ENCODE measurements at regions not wholly inside any gene's neighbourhood (a gene's known extent, or its start where the extent isn't known, plus 50 kb on each side); places are given as distances from the start of the nearest gene placed in this dataset.
"Not testable (repeated sequence)": the region's sequence is repeated elsewhere in the genome, so short reads cannot be mapped to it uniquely, and the experiment has no call there.

- peak; percentile 66 for TF ChIP-seq POLR2AphosphoS5 (IDR thresholded peaks at IDR 0.05; ENCODE audit: low read depth)
- TF ChIP-seq, protein P1, sequence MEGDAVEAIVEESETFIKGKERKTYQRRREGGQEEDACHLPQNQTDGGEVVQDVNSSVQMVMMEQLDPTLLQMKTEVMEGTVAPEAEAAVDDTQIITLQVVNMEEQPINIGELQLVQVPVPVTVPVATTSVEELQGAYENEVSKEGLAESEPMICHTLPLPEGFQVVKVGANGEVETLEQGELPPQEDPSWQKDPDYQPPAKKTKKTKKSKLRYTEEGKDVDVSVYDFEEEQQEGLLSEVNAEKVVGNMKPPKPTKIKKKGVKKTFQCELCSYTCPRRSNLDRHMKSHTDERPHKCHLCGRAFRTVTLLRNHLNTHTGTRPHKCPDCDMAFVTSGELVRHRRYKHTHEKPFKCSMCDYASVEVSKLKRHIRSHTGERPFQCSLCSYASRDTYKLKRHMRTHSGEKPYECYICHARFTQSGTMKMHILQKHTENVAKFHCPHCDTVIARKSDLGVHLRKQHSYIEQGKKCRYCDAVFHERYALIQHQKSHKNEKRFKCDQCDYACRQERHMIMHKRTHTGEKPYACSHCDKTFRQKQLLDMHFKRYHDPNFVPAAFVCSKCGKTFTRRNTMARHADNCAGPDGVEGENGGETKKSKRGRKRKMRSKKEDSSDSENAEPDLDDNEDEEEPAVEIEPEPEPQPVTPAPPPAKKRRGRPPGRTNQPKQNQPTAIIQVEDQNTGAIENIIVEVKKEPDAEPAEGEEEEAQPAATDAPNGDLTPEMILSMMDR (conservative IDR thresholded peaks at IDR 0.05; ENCODE audit: low read depth in 2 of 2), result not testable (repeated sequence)
- not testable (repeated sequence) for TF ChIP-seq EZH2phosphoT487 (IDR thresholded peaks at IDR 0.05; ENCODE audit: unreplicated experiment); EZH2 (IDR thresholded peaks at IDR 0.05; ENCODE audit: low read depth, unreplicated experiment); JUNB (IDR thresholded peaks at IDR 0.05; ENCODE audit: unreplicated experiment); ETS1 (IDR thresholded peaks at IDR 0.05); CREB1 (CRISPR knock-in tag; IDR thresholded peaks at IDR 0.05; ENCODE audit: low read depth); NANOG (IDR thresholded peaks at IDR 0.05; ENCODE audit: borderline replicate concordance); STAT1 (IDR thresholded peaks at IDR 0.05; ENCODE audit: unreplicated experiment); ZNF331 (CRISPR knock-in tag; IDR thresholded peaks at IDR 0.05; ENCODE audit: low read depth)
- TF ChIP-seq, protein P2, sequence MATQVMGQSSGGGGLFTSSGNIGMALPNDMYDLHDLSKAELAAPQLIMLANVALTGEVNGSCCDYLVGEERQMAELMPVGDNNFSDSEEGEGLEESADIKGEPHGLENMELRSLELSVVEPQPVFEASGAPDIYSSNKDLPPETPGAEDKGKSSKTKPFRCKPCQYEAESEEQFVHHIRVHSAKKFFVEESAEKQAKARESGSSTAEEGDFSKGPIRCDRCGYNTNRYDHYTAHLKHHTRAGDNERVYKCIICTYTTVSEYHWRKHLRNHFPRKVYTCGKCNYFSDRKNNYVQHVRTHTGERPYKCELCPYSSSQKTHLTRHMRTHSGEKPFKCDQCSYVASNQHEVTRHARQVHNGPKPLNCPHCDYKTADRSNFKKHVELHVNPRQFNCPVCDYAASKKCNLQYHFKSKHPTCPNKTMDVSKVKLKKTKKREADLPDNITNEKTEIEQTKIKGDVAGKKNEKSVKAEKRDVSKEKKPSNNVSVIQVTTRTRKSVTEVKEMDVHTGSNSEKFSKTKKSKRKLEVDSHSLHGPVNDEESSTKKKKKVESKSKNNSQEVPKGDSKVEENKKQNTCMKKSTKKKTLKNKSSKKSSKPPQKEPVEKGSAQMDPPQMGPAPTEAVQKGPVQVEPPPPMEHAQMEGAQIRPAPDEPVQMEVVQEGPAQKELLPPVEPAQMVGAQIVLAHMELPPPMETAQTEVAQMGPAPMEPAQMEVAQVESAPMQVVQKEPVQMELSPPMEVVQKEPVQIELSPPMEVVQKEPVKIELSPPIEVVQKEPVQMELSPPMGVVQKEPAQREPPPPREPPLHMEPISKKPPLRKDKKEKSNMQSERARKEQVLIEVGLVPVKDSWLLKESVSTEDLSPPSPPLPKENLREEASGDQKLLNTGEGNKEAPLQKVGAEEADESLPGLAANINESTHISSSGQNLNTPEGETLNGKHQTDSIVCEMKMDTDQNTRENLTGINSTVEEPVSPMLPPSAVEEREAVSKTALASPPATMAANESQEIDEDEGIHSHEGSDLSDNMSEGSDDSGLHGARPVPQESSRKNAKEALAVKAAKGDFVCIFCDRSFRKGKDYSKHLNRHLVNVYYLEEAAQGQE (IDR thresholded peaks at IDR 0.05; ENCODE audit: unreplicated experiment), result not testable (repeated sequence)
- TF ChIP-seq, protein P3, sequence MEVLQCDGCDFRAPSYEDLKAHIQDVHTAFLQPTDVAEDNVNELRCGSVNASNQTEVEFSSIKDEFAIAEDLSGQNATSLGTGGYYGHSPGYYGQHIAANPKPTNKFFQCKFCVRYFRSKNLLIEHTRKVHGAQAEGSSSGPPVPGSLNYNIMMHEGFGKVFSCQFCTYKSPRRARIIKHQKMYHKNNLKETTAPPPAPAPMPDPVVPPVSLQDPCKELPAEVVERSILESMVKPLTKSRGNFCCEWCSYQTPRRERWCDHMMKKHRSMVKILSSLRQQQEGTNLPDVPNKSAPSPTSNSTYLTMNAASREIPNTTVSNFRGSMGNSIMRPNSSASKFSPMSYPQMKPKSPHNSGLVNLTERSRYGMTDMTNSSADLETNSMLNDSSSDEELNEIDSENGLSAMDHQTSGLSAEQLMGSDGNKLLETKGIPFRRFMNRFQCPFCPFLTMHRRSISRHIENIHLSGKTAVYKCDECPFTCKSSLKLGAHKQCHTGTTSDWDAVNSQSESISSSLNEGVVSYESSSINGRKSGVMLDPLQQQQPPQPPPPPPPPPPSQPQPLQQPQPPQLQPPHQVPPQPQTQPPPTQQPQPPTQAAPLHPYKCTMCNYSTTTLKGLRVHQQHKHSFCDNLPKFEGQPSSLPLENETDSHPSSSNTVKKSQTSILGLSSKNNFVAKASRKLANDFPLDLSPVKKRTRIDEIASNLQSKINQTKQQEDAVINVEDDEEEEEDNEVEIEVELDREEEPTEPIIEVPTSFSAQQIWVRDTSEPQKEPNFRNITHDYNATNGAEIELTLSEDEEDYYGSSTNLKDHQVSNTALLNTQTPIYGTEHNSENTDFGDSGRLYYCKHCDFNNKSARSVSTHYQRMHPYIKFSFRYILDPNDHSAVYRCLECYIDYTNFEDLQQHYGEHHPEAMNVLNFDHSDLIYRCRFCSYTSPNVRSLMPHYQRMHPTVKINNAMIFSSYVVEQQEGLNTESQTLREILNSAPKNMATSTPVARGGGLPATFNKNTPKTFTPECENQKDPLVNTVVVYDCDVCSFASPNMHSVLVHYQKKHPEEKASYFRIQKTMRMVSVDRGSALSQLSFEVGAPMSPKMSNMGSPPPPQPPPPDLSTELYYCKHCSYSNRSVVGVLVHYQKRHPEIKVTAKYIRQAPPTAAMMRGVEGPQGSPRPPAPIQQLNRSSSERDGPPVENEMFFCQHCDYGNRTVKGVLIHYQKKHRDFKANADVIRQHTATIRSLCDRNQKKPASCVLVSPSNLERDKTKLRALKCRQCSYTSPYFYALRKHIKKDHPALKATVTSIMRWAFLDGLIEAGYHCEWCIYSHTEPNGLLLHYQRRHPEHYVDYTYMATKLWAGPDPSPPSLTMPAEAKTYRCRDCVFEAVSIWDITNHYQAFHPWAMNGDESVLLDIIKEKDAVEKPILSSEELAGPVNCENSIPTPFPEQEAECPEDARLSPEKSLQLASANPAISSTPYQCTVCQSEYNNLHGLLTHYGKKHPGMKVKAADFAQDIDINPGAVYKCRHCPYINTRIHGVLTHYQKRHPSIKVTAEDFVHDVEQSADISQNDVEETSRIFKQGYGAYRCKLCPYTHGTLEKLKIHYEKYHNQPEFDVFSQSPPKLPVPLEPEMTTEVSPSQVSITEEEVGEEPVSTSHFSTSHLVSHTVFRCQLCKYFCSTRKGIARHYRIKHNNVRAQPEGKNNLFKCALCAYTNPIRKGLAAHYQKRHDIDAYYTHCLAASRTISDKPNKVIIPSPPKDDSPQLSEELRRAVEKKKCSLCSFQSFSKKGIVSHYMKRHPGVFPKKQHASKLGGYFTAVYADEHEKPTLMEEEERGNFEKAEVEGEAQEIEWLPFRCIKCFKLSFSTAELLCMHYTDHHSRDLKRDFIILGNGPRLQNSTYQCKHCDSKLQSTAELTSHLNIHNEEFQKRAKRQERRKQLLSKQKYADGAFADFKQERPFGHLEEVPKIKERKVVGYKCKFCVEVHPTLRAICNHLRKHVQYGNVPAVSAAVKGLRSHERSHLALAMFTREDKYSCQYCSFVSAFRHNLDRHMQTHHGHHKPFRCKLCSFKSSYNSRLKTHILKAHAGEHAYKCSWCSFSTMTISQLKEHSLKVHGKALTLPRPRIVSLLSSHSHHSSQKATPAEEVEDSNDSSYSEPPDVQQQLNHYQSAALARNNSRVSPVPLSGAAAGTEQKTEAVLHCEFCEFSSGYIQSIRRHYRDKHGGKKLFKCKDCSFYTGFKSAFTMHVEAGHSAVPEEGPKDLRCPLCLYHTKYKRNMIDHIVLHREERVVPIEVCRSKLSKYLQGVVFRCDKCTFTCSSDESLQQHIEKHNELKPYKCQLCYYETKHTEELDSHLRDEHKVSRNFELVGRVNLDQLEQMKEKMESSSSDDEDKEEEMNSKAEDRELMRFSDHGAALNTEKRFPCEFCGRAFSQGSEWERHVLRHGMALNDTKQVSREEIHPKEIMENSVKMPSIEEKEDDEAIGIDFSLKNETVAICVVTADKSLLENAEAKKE (CRISPR knock-in tag; IDR thresholded peaks at IDR 0.05), result not testable (repeated sequence)
Measured at GRCh38 chr6:27808242-27809066, 103.7 kb downstream of the OR2B2 start.
